Hepatocyte (in vitro differentiated cells): ENCODE measurements at regions not wholly inside any gene's neighbourhood (a gene's known extent, or its start where the extent isn't known, plus 50 kb on each side); places are given as distances from the start of the nearest gene placed in this dataset.

Experiments
- CTCF ChIP-seq: fragments of 200-600 bp; sonication (generic); IDR thresholded peaks from 2 replicates; pipeline ENCODE4 v1.5.1; 2016; ENCODE audit warnings: antibody characterized with exemption, mild to moderate bottlenecking; ENCODE audit not compliant: poor library complexity
- EZH2 ChIP-seq: fragments of 200-600 bp; sonication (generic); IDR thresholded peaks from 2 replicates; pipeline ENCODE4 v1.6.1; 2016; ENCODE audit warnings: antibody characterized with exemption, mild to moderate bottlenecking, borderline replicate concordance

GRCh38 chr14:105910426-105910825 lies 384.0 kb downstream of the TMEM121 start:
- TF ChIP-seq CTCF = no peak
- no peak for TF ChIP-seq EZH2
